ENCODE measurements at regions not wholly inside any gene's neighbourhood (a gene's known extent, or its start where the extent isn't known, plus 50 kb on each side); places are given as distances from the start of the nearest gene placed in this dataset.

DNA sequence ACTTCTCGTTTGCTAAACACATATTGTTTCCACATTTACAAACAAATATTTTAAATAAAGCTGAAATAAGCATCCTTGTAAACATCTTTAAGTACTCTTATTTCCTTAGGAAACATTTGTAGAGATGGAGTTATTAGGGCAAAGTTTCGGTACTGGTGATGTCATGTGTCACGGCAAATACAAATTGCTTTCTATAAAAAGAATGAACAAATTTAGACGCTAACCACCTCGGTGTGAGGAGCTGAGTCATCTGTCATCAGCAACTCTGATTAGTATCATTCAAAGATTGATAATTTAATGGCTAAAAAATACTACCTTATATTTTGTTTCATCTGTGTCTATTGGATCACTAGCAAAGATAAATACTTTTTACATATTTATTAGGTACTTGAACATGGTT lies 982.0 kb downstream of the VRK1 start:
- Histone ChIP-seq H3K36me3 (ENCODE audit: control insufficient read depth in 2 of 2, extremely low read depth in 1 of 2, insufficient read depth in 2 of 2, low read length in 2 of 2) (no peaks in the 10 kb centered on the region), H3K9me3 (replicated peaks; ENCODE audit: control insufficient read depth, insufficient read depth, low read length) (peaks cover 3% of the 10 kb centered on the region), H3K79me2 (ENCODE audit: control insufficient read depth, insufficient read depth, low read length) (no peaks in the 10 kb centered on the region), H3K4me1 (ENCODE audit: control insufficient read depth, extremely low read depth, insufficient read depth, low read length) (no peaks in the 10 kb centered on the region), H3K27me3 (ENCODE audit: control insufficient read depth in 2 of 2, insufficient read depth in 2 of 2, low read length in 2 of 2) (no peaks in the 10 kb centered on the region), H3K9ac (replicated peaks; ENCODE audit: extremely low read depth, insufficient read depth, low read length) (no peak overlapping the region), H2AFZ (ENCODE audit: low read depth, low read length) (no peak overlapping the region), H3K27ac (ENCODE audit: insufficient read depth, low read depth, low read length) (no peak overlapping the region), H4K20me1 (replicated peaks; ENCODE audit: control insufficient read depth, extremely low read depth, insufficient read depth, low read length) (no peaks in the 10 kb centered on the region), H3K4me3 (replicated peaks in 1 of 3; ENCODE audit: insufficient read depth in 1 of 3, low read depth in 1 of 3, low read length in 3 of 3) (no peak overlapping the region), H3K9me1 (replicated peaks; ENCODE audit: control insufficient read depth, extremely low read depth, insufficient read depth, low read length) (no peaks in the 10 kb centered on the region), H3K4me2 (ENCODE audit: insufficient read depth, low read length) (no peak overlapping the region)
- ChIA-PET CTCF (no interaction called here), POLR2A (no interaction called here)
- no TSS peak for BruUV-seq (replicated peaks)
- no peak for TF ChIP-seq FOS (IDR thresholded peaks at IDR 0.05; ENCODE audit: borderline replicate concordance, insufficient read depth, low read length)
- no peak for FAIRE-seq
- intact Hi-C loops (cut with micrococcal nuclease), result no loop called here
- dilution Hi-C loops (cut with MboI; ENCODE audit: extremely low pct_ligation_motif_present, low sequenced_read_pairs), result no loop called here
- DNase-seq (ENCODE audit: low read depth, low spot score), result no peak

DNA sequence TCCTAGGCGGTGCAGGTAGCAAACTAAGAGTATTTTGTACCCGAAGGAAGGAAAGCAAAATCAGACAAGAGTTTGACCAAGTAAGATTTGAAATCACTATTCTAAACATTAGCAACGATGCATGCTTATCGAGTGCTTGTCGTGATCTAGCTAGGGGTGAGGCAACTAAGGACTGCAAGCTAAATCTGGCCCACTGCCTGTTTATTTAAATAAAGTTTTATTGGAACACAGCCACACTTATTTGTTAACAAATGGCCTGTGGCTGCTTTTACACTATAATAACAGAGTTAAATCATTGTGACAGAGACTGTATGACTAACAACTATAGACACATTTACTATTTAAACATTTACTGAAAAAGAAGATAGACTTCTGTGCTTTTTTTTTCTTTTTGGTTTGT lies 983.6 kb downstream of the VRK1 start:
- dilution Hi-C loops (cut with MboI; ENCODE audit: extremely low pct_ligation_motif_present, low sequenced_read_pairs), result no loop called here
- POLR2A ChIA-PET, result no interaction called here
- no peaks in the 10 kb centered on the region for H4K20me1 ChIP-seq (replicated peaks; ENCODE audit: control insufficient read depth, extremely low read depth, insufficient read depth, low read length)

More for the DNA sequence above, 983.6 kb downstream of the VRK1 start:
- intact Hi-C loops (cut with micrococcal nuclease), result no loop called here
- BruUV-seq (replicated peaks), result no TSS peak
- DNase-seq (ENCODE audit: low read depth, low spot score) (no peak), FAIRE-seq (no peak)
- no peaks in the 10 kb centered on the region for H3K9me1 ChIP-seq (replicated peaks; ENCODE audit: control insufficient read depth, extremely low read depth, insufficient read depth, low read length)
- no peak overlapping the region for H3K4me3 ChIP-seq (replicated peaks in 1 of 3; ENCODE audit: insufficient read depth in 1 of 3, low read depth in 1 of 3, low read length in 3 of 3)
- no peak overlapping the region for H3K27ac ChIP-seq (ENCODE audit: insufficient read depth, low read depth, low read length)
- no peaks in the 10 kb centered on the region for H3K79me2 ChIP-seq (ENCODE audit: control insufficient read depth, insufficient read depth, low read length)
- H3K27me3 ChIP-seq (ENCODE audit: control insufficient read depth in 2 of 2, insufficient read depth in 2 of 2, low read length in 2 of 2), result no peaks in the 10 kb centered on the region
- TF ChIP-seq GATA2 (IDR thresholded peaks at IDR 0.05; ENCODE audit: insufficient read depth, insufficient read length, low read depth, low read length) (no peak), POLR2A (IDR thresholded peaks at IDR 0.05; ENCODE audit: low read depth, low read length) (no peak), CTCF (IDR thresholded peaks at IDR 0.05; ENCODE audit: extremely low read depth in 1 of 2, insufficient read depth in 1 of 2, low read depth in 1 of 2, low read length in 2 of 2) (no peak), MAX (IDR thresholded peaks at IDR 0.05; ENCODE audit: insufficient read depth, insufficient read length) (no peak)
- H3K9me3 ChIP-seq (replicated peaks; ENCODE audit: control insufficient read depth, insufficient read depth, low read length), result peaks cover 3% of the 10 kb centered on the region
- CTCF ChIA-PET, result no interaction called here
- H3K4me2 ChIP-seq (ENCODE audit: insufficient read depth, low read length), result no peak overlapping the region
- H2AFZ ChIP-seq (ENCODE audit: low read depth, low read length), result no peak overlapping the region
- H3K4me1 ChIP-seq (ENCODE audit: control insufficient read depth, extremely low read depth, insufficient read depth, low read length), result no peaks in the 10 kb centered on the region
- H3K36me3 ChIP-seq (ENCODE audit: control insufficient read depth in 2 of 2, extremely low read depth in 1 of 2, insufficient read depth in 2 of 2, low read length in 2 of 2), result no peaks in the 10 kb centered on the region
- H3K9ac ChIP-seq (replicated peaks; ENCODE audit: extremely low read depth, insufficient read depth, low read length), result no peak overlapping the region
